ENCODE measurements at regions not wholly inside any gene's neighbourhood (a gene's known extent, or its start where the extent isn't known, plus 50 kb on each side); places are given as distances from the start of the nearest gene placed in this dataset.

GRCh38 chr16:26598061-26598460, 468.7 kb upstream of the C16orf82 start:
- POLR2A ChIA-PET, result no interaction called here
- no peaks in the 10 kb centered on the region for H3K36me3 ChIP-seq (ENCODE audit: control insufficient read depth, insufficient read depth, low read length)
- CTCF ChIA-PET, result no interaction called here
- H3K27me3 ChIP-seq (ENCODE audit: control insufficient read depth, insufficient read depth, low read length), result no peaks in the 10 kb centered on the region
- H3K4me3 ChIP-seq (ENCODE audit: low read depth, low read length), result no peak overlapping the region
- TF ChIP-seq CTCF (IDR thresholded peaks at IDR 0.05; ENCODE audit: insufficient read depth, low read depth, low read length), result no peak
- DNase-seq (ENCODE audit: low read depth), result no peak

GRCh38 chr16:26598998-26599784, 467.5 kb upstream of the C16orf82 start:
- ChIA-PET POLR2A (no interaction called here), CTCF (interaction anchor here (0.6 kb wide), 1 partner anchor 700 kb away, joined by 4 read pairs; no protein-coding TSS in a partner anchor)
- Histone ChIP-seq H3K4me3 (ENCODE audit: low read depth, low read length) (no peak overlapping the region), H3K27me3 (ENCODE audit: control insufficient read depth, insufficient read depth, low read length) (no peaks in the 10 kb centered on the region), H3K36me3 (ENCODE audit: control insufficient read depth, insufficient read depth, low read length) (no peaks in the 10 kb centered on the region)
- TF ChIP-seq CTCF (IDR thresholded peaks at IDR 0.05; ENCODE audit: insufficient read depth, low read depth, low read length), result no peak
- no peak for DNase-seq (ENCODE audit: low read depth)

GRCh38 chr16:26599785-26600104, 467.0 kb upstream of the C16orf82 start:
- no peak for TF ChIP-seq CTCF (IDR thresholded peaks at IDR 0.05; ENCODE audit: insufficient read depth, low read depth, low read length)
- ChIA-PET POLR2A (no interaction called here), CTCF (no interaction called here)
- DNase-seq (ENCODE audit: low read depth), result no peak
- Histone ChIP-seq H3K36me3 (ENCODE audit: control insufficient read depth, insufficient read depth, low read length) (no peaks in the 10 kb centered on the region), H3K27me3 (ENCODE audit: control insufficient read depth, insufficient read depth, low read length) (no peaks in the 10 kb centered on the region), H3K4me3 (ENCODE audit: low read depth, low read length) (no peak overlapping the region)

GRCh38 chr16:26601335-26601734, 465.4 kb upstream of the C16orf82 start:
- no peak for DNase-seq (ENCODE audit: low read depth)
- H3K4me3 ChIP-seq (ENCODE audit: low read depth, low read length), result no peak overlapping the region
- TF ChIP-seq CTCF (IDR thresholded peaks at IDR 0.05; ENCODE audit: insufficient read depth, low read depth, low read length), result no peak
- ChIA-PET CTCF (no interaction called here), POLR2A (no interaction called here)
- no peaks in the 10 kb centered on the region for H3K27me3 ChIP-seq (ENCODE audit: control insufficient read depth, insufficient read depth, low read length)
- no peaks in the 10 kb centered on the region for H3K36me3 ChIP-seq (ENCODE audit: control insufficient read depth, insufficient read depth, low read length)

- CTCF ChIA-PET, result no interaction called here
- POLR2A ChIA-PET, result no interaction called here
- TF ChIP-seq CTCF (IDR thresholded peaks at IDR 0.05; ENCODE audit: insufficient read depth, low read depth, low read length), result no peak
- Histone ChIP-seq H3K36me3 (ENCODE audit: control insufficient read depth, insufficient read depth, low read length) (no peaks in the 10 kb centered on the region), H3K27me3 (ENCODE audit: control insufficient read depth, insufficient read depth, low read length) (no peaks in the 10 kb centered on the region), H3K4me3 (ENCODE audit: low read depth, low read length) (no peak overlapping the region)
- no peak for DNase-seq (ENCODE audit: low read depth)
These were observed 461.0 kb upstream of the C16orf82 start for GRCh38 chr16:26605626-26606271.
